NCI-H2227 (cell line): ENCODE measurements at regions not wholly inside any gene's neighbourhood (a gene's known extent, or its start where the extent isn't known, plus 50 kb on each side); places are given as distances from the start of the nearest gene placed in this dataset.
"Not testable (repeated sequence)": the region's sequence is repeated elsewhere in the genome, so short reads cannot be mapped to it uniquely, and the experiment has no call there.

Source experiments
- DNase-seq: peaks from one replicate; lab custom pipeline; 2025; ENCODE audit not compliant: unreplicated experiment; lab: John Stamatoyannopoulos, UW

DNA sequence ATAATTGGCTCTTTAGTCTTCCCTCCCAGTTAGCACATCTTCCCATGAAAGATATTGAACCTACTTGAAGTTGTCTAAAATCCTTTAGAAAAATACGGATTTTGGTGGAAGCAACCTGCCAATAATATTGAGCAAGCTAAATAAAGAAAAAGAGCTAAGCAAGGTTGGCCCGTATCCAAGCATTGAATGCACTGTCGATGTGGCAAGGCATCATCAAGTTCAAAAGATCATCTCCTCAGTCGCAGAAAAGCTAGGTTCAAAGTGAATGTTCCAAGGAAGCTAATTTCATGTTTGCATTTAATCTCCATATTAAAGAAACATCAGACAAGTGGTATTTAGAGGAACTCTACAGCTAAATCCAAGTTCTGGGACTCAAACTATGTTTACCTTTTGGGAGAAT, 206.0 kb downstream of the MTERF1 start:
- no peak for DNase-seq

DNA sequence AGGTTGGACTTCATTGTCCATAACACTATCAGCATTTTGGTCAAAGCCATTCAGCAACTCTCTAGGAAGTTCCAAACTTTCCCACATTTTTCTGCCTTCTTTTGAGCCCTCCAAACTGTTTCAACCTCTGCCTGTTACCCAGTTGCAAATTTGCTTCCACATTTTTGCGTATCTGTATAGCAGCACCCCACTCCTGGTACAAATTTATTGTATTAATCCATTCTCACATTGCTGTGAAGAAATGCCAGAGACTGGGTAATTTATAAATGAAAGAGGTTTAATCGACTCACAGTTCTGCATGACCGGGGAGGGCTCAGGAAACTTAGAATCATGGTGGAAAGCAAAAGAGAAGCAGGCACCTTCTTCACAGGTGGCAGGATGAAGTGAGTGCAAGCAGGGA, 198.8 kb downstream of the MTERF1 start:
- no peak for DNase-seq

DNA sequence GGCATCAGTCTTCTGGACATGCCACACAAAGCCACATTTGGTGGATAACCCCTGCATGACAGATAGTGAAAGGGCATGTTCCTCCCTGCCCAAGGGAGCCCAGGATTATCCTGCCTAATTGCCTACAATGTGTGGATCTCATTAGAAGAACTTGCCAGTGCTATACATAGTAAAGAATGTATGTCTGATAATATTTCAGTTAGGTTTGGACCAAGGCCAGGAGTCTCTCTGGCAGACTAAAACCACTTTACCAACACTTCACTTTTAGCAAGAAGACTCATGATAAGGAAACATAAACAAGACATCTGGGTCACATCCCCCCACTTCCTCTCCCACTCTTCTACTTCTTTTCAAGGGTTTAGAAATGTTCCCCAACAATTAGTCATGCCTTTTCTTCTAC, 196.7 kb downstream of the MTERF1 start:
- DNase-seq, result no peak

DNA sequence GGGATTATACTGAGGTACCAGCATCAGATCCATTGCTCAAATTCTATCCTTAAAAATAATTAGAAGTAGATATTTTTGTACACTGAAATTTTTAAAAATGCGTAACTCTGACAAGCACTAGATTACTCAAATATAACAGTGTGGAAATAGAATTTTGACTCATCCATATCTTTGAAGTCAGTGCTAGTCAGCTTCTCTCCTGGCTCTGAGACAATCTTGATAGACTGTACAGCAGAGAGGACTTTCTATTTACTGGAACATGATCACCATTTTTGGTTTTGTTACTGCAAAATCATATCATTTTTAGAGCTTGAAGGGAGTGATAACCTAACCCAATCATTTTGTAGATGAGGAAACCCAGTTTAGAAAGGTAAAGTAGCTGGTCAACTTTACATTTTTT, 195.0 kb downstream of the MTERF1 start:
- DNase-seq, result no peak

DNA sequence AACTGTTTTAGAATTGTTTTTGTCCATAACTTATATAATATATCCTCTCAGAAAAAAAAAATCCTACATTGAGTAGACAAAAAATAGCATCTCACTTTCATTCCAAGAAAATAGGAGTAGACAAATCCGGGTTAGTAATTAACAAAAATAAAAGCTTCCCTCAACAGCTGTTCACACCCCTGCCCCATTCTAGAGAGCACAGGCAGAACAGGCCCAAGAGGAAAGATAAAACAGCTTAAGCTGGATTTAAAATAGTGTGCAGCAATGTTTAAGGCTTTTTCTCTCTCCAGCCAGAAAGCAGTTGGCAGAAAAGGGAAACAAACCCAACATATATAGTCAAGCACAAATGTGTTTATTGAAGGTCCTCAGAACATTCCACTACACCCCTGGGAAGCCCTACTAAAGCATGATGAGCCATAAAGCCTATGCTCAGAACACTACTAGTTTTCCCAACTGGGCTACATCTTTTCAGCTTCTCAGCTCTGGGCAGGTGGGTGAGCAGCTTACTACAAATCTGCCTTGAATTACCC, 189.9 kb downstream of the MTERF1 start:
- DNase-seq, result no peak

DNA sequence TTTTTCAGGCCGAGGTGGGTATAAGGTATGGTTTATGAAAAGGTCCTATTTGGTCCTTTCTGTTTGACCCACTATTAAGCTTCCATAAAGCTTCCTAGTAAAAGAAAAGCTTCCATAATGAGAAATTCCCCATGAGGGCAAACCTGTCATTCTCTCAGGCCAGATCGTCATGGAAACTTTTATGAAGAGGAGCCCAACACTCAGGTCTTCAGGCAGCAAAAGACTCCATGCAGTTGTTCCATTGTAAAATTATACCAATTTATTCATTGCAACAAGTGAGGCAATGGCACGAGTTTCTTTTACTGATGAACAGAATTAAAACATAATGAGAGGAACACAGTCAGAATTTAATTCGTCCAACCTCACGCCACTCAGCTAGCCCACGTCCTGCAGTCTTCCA, 188.6 kb downstream of the MTERF1 start:
- no peak for DNase-seq

DNA sequence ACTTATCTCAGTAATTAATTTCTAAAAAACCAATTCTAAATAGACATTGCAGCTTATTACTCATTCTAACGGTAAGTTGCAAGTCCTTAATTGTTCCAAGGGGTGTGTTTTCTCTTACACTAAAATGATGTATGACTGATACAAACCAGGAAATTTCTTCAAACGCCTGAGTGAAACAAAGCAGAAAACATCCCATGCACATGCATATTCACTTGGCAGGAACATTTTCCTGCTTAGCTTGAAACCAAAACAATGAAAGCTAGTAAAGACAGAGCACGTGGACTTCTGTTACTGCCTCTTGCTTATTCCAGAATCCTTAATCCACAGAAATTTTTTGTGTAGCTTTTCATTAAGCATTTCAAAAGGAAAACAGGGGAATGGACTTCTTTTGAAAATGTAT, 187.7 kb downstream of the MTERF1 start:
- DNase-seq, result no peak

DNA sequence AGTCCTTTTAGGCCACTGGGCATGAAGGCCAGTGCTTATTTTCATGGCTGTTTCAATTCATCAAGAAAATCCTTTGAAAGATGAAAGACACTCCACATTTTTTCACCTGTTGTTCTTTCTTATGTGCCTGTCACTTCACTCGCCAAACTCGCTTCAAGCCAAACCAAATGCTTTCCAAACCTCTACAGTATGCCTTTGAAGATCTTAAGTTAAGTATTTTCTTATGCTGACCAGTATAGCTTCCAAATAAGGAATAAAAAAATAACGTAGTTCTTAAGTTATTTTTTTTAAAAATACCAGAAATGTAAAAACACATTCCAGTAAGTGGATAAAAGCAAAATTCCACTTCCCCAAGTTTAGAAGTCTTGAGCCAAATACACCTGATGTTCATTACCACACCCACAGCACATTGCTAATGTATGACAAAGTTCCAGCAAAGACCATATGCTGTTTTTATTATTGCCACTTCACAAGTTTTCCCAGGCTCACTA, 186.1 kb downstream of the MTERF1 start:
- no peak for DNase-seq

DNA sequence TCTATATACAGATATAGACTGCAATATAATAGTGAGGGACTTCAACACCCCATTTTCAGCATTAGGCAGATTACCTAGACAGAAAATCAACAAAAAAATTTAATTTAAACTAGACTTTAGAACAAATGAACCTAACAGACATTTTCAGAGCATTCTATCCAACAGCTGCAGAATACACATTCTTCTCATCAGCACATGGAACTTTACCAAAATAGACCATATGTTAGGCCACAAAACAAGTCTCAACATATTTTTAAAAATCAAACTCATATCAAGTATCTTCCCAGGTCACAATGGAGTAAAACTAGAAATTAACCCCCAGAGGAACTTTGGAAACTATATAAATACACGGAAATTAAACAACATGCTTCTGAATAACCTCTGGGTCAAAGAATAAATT, 169.6 kb downstream of the MTERF1 start:
- no peak for DNase-seq

DNA sequence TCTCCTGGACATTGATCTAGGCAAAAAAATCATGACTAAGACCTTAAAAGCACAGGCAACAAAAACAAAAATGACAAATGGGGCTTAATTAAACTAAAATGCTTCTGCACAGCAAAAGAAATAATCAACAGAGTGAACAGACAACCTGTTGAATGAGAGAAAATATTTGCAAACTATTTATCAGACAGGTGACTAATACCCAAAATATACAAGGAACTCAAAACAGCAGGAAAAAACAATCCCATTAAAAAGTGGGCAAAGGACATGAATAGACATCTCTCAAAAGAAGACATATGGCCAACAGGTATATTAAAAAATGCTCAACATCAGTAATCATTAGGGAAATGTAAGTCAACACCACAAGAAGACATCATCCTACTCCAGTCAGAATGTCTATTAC, 166.8 kb downstream of the MTERF1 start:
- DNase-seq, result no peak

DNA sequence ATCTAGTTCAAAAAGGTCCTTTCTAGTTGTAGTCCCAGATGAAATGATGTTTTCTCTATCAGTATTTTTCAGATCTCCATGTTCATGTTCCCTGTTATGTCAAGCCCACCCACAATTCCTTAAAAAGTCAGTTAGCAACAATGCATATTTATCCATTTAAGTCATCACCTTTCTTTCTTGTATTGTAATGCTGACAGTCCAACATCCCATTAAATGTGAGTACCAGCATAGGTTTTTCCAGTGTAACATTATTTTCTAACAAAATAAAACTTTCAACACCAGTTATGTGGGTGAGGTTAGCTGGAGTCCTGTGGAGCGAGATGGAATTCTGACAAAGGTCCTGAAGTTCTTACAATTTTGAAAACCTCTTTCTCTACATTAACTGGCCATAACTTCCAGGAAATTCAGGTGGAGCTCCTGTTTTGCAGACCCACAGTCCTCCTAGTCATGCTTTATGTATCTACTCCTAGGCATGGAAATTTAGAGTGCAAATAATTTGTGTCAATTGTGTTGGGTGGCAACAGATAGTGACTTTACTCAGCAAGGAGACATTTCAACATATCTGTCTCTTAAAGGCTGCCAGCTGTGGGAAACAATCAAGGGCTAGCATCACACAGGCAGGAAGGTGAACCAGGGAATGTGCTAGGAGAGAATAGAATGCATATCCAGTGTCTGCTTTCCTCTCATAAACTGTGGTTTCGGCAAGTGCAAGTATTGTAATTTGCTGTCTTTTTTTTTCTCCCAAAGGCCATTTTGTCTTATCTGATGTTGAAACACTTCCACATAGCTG, 162.6 kb downstream of the MTERF1 start:
- DNase-seq, result no peak

DNA sequence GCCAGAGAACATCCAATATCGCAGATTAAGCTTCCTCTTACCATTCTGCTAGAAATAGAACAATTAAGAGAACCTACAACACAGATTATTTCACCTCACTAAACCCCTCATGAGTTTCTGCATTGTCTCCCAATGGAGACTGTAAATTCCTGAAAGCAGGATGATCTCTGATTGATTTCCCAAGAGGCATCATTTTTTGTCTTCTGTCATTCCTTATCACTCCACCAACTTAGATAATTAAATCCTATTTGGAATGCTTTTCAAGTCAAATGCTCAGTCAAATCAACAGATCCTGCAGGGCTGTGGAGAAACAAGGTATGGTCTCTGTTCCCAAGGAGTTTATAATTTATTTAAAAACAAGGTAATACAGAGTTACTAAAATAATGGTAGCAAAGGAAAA, 161.5 kb downstream of the MTERF1 start:
- no peak for DNase-seq

DNA sequence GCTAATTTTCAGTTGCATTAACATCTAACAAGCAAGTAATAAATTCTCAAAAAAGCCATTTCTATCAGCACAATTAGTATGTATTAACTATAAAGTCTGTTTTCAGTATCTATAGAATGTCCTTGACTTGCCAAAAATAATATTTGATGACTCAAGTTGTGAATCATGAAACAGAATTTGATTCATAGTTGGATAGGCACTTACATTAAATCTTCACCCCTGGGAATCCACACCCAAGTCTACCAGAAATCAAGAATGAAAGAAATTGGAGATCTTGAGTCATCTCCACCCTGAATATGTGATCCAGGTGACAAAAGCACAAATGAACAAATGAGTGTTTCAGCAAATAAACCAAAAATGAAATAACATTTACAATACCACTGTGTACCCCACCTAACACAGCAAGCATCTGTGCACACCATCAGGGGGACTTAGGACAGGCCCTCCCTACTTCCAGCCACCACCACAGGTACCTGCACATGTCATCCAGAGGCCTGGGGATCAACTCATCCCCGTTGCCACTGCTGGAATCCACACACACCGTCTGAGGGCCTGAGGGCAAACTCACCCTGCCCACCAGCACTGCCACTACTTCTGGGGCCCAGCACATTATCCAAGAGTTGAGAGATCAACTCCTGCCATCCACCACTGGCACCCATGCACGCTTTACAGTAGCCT, 160.1 kb downstream of the MTERF1 start:
- DNase-seq, result no peak

DNA sequence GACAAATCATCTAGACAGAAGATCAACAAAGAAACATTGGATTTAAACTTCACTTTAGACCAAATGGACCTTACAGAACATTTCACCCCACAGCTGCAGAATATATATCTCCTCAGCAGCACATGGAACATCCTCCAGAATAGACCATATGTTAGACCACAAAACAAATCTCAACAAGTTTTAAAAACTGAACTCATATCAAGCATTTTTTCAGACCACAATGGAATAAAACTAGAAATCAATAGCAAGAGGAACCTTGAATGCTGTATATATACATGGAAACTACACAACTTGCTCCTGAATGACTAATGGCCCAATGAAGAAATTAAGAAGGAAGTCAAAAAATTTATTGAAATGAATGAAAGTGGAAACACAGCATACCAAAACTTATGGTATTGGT, 157.7 kb downstream of the MTERF1 start:
- no peak for DNase-seq

DNA sequence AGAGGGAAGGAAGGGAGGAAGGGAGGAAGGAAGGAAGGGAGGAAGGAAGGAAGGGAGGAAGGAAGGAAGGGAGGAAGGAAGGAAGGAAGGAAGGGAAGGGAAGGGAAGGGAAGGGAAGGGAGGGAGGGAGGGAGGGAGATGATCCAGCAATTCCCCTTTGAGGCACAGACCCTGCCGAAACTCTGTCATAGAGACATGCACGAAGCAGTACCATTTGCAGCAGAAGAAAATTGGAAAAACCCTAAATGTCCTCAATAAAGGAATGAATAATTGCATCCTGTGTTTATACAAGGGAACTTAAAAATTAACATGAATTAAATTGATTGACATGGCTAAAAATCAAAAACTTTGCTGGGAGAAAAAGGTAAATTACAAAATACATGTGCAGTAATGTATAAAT, 151.5 kb downstream of the MTERF1 start:
- not testable (repeated sequence) for DNase-seq

DNA sequence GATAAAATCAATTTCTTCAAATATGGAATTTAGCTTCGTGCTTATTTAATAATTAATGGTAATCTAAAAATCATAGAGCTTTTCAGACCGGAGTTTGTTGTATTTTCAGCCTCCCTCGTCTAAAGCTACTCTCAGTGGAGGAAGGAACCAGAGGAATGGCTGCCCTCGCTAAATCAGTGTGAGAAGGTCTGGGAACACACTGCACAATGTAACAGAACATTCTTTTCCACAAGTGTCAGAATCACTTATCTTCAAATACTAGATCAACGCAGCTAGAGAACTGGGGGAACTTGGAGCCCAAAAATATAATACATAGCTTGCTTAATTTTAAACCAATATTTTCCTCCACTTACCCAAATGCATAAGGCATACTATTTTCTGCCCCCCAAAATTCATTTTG, 148.5 kb downstream of the MTERF1 start:
- DNase-seq, result no peak

DNA sequence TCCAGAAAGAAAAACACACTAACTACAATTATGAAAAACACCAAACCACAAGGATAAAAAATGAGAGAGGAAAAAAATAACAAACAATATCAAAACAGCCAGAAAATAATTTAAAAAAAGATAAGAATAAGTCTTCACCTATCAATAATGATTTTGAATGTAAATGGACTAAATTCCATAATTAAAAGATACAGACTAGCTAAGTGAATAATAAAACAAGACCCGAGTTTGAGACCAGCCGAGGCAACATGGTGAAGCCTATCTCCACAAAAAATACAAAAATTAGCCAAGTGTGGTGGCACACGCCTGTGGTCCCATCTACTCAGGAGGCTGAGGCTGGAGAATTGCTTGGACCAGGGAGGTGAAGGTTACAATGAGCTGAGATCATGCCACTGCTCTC, 131.1 kb downstream of the MTERF1 start:
- DNase-seq, result no peak

DNA sequence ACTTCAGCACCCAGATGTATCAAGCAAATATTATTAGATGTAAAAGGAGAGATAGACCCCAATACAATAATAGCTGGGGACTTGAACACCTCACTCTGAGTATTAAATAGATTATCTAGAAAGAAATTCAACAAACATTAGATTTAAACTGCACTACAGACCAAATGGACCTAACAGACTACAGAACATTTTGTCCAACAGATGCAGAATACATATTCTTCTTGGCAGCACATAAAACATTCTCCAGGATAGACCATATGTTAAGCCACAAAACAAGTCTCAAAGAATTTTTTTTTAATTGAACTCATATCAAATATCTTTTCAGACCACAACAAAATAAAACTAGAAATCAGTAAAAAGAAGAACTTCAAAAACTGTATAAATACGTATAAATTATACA, 130.4 kb downstream of the MTERF1 start:
- DNase-seq, result no peak

DNA sequence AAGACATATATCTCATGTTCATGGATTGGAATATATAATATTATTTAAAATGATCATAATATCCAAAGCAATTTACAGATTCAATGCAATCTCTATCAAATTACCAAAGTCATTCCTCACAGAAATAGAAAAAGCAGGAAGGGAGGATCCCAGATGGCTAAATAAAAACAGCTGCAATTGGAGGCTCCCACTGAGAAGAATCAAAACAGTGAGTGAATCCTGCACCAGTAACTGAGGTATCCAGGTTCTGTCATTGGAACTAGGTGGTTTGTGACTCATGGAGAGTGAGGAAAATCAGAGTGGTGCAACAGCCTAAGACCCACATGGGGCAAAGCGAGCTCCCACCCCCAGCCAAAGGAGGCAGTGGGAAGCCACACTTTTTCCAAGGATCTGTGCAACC, 128.4 kb downstream of the MTERF1 start:
- DNase-seq, result no peak

DNA sequence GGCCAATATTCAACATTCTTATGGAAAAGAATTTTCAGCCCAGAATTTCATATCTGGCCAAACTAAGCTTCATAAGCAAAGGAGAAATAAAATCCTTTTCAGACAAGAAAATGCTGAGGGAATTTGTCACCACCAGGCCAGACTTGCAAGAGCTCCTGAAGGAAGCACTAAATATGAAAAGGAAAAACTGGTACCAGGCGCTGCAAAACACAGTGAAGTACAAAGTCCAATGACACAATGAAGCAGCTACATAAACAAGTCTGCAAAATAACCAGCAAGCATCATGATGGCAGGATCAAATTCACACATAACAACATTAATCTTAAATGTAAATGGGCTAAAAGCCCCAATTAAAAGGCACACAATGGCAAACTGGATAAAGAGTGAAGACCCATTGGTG, 126.2 kb downstream of the MTERF1 start:
- not testable (repeated sequence) for DNase-seq

DNA sequence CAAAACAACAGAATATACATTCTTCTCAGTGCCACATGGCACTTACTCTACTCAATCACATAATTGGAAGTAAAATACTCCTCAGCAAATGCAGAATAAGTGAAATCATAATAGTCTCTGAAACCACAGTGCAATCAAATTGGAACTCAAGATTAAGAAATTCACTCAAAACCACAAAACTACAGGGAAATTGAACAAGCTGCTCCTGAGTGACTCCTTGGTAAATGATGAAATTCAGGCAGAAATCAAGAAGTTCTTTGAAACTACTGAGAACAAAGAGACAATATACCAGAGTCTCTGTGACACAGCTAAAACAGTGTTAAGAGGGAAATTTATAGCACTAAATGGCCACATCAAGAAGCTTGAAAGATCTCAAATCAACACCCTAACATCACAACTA, 125.4 kb downstream of the MTERF1 start:
- not testable (repeated sequence) for DNase-seq

DNA sequence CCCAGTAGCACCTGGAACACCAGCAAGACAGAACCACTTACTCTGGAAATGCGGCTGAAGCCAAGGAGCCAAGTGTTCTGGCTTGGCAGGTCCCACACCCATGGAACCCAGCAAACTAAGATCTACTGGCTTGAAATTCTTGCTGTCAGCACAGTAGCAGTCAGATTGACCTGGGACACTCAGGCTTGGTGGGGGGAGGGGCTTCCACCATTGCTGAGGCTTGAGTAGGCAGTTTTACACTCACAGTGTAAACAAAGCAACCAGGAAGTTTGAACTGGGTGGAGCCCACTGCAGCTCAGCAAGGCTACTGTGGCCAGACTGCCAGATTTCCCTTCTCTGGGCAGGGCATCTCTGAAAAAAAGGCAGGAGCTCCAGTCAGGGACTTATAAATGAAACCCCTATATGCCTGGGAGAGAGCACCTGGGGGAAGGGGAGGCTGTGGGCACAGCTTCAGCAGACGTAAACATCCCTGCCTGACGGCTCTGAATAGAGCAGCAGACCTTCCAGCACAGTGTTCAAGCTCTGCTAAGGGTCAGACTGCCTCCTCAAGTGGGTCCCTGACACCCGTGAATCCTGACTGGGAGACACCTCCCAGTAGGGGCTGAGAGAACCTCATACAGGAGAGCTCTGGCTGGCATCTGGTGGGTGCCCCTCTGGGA, 121.2 kb downstream of the MTERF1 start:
- no peak for DNase-seq
